ENCODE measurements at regions not wholly inside any gene's neighbourhood (a gene's known extent, or its start where the extent isn't known, plus 50 kb on each side); places are given as distances from the start of the nearest gene placed in this dataset.

DNA sequence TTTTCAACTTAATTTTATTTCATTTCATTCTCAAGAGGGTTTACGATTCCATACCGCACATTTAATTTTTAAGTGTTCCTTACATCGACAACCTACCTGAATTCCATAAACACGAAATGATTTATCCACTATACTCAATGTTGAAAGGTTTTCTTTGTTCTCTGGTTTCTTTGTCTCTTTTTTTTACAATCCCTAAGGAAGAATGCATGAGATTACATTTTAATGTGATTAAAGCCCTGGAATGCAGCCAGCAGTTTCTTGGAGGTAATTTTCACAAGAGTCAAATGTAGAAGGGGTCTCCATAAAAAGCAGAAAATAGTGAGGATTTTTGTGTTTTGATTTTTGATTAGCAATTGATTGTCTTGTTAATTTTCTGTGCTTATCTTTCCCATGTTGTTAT lies 59.2 kb upstream of the ADCY1 start:
- Histone ChIP-seq H3K4me3 (ENCODE audit: severe bottlenecking) (no peak overlapping the region), H3K4me1 (ENCODE audit: insufficient read depth, poor library complexity, severe bottlenecking) (no peaks in the 10 kb centered on the region), H3K9me3 (ENCODE audit: severe bottlenecking) (no peaks in the 10 kb centered on the region), H3K27me3 (ENCODE audit: insufficient read depth, poor library complexity, severe bottlenecking) (peaks cover 3% of the 10 kb centered on the region), H3K27ac (ENCODE audit: poor library complexity, severe bottlenecking) (no peak overlapping the region), H3K36me3 (ENCODE audit: low read depth) (no peaks in the 10 kb centered on the region)
- TF ChIP-seq, protein P1, sequence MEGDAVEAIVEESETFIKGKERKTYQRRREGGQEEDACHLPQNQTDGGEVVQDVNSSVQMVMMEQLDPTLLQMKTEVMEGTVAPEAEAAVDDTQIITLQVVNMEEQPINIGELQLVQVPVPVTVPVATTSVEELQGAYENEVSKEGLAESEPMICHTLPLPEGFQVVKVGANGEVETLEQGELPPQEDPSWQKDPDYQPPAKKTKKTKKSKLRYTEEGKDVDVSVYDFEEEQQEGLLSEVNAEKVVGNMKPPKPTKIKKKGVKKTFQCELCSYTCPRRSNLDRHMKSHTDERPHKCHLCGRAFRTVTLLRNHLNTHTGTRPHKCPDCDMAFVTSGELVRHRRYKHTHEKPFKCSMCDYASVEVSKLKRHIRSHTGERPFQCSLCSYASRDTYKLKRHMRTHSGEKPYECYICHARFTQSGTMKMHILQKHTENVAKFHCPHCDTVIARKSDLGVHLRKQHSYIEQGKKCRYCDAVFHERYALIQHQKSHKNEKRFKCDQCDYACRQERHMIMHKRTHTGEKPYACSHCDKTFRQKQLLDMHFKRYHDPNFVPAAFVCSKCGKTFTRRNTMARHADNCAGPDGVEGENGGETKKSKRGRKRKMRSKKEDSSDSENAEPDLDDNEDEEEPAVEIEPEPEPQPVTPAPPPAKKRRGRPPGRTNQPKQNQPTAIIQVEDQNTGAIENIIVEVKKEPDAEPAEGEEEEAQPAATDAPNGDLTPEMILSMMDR (IDR thresholded peaks at IDR 0.05; ENCODE audit: poor library complexity, severe bottlenecking) = no peak
- ATAC-seq (ENCODE audit: low read depth) = no peak
- no peak for DNase-seq (ENCODE audit: low spot score)

DNA sequence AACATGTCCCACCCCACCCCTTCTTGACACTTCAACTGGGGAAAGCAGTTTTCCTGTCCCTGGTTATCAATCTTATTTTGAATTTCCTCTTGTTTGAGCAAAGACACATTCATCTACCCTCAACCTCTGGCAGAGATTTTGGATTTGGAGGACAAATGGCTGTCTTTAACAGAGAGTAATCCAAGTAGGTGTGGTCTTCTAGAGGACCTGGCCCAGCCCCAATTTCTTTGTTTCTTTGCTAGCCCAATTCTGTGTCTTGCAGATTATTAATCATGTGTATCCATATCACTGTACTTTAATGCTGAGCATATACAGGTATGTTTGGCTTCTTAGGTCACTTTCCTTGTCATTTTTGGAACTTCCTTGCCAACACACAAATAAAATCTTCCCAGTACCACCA lies 58.8 kb upstream of the ADCY1 start:
- Histone ChIP-seq H3K27me3 (ENCODE audit: insufficient read depth, poor library complexity, severe bottlenecking) (peaks cover 3% of the 10 kb centered on the region), H3K27ac (ENCODE audit: poor library complexity, severe bottlenecking) (no peak overlapping the region), H3K36me3 (ENCODE audit: low read depth) (no peaks in the 10 kb centered on the region), H3K4me3 (ENCODE audit: severe bottlenecking) (no peak overlapping the region), H3K9me3 (ENCODE audit: severe bottlenecking) (no peaks in the 10 kb centered on the region), H3K4me1 (ENCODE audit: insufficient read depth, poor library complexity, severe bottlenecking) (no peaks in the 10 kb centered on the region)
- TF ChIP-seq, protein P1 (IDR thresholded peaks at IDR 0.05; ENCODE audit: poor library complexity, severe bottlenecking) = no peak
- DNase-seq (ENCODE audit: low spot score) (no peak), ATAC-seq (ENCODE audit: low read depth) (no peak)

Measured in RWPE2 (cell line).